IMR-90 (cell line): ENCODE measurements at regions not wholly inside any gene's neighbourhood (a gene's known extent, or its start where the extent isn't known, plus 50 kb on each side); places are given as distances from the start of the nearest gene placed in this dataset.

Source experiments
- ATAC-seq: fragments of 200-7000 bp; cut with Tn5 transposase; 2 replicates; pipeline ENCODE4 v1.9.1; 2020; ENCODE audit warnings: low read depth, mild to moderate bottlenecking, moderate library complexity
- BruUV-seq: library from RNA; stranded (reverse); fragments of 400-500 nt; replicated peaks from 2 replicates; lab custom pipeline; 2021; lab: Mats Ljungman, UMichigan
- CTCF ChIA-PET: fragments of 300-600 bp; formaldehyde crosslinking; extraction: SDS; loops from one replicate; lab custom pipeline; 2021; ENCODE audit warnings: antibody characterized with exemption; lab: Yijun Ruan, JAX
- POLR2A ChIA-PET: fragments of 300-600 bp; sonication (Branson Sonifier 250); formaldehyde crosslinking; loops from one replicate; lab custom pipeline; 2022; ENCODE audit warnings: antibody characterized with exemption; ENCODE audit not compliant: unreplicated experiment; lab: Charles Lee
- DNase-seq: peaks from one replicate; pipeline ENCODE4 v3.0.0; 2013
- H2AFZ ChIP-seq: replicated peaks from 2 replicates; pipeline ENCODE3; 2013; ENCODE audit warnings: low read length, mild to moderate bottlenecking; ENCODE audit not compliant: poor library complexity
- H2AK5ac ChIP-seq: 2 replicates; pipeline ENCODE4 v1.6.1; 2013; ENCODE audit warnings: low read depth, low read length, inconsistent platforms
- H2AK9ac ChIP-seq: replicated peaks from 2 replicates; pipeline ENCODE3; 2013; ENCODE audit warnings: mild to moderate bottlenecking, low read depth, low read length, moderate library complexity; ENCODE audit not compliant: poor library complexity
- H2BK120ac ChIP-seq: 2 replicates; pipeline ENCODE4 v1.6.1; 2013; ENCODE audit warnings: low read depth, low read length, inconsistent platforms
- H2BK15ac ChIP-seq: 3 replicates; pipeline ENCODE4 v1.6.1; 2013; ENCODE audit warnings: low read depth, low read length, inconsistent platforms
- H2BK20ac ChIP-seq: 2 replicates; pipeline ENCODE4 v1.6.1; 2013; ENCODE audit warnings: low read depth, mild to moderate bottlenecking, inconsistent platforms, low read length, moderate library complexity
- H2BK5ac ChIP-seq: 2 replicates; pipeline ENCODE4 v1.6.1; 2013; ENCODE audit warnings: mild to moderate bottlenecking, low read depth, low read length, inconsistent platforms; ENCODE audit not compliant: poor library complexity, severe bottlenecking
- H3K14ac ChIP-seq: replicated peaks from 2 replicates; pipeline ENCODE4 v1.6.1; 2013; ENCODE audit warnings: low read depth, low read length, inconsistent platforms
- H3K18ac ChIP-seq: 2 replicates; pipeline ENCODE4 v1.6.1; 2013; ENCODE audit warnings: low read depth, low read length, control low read depth
- H3K23ac ChIP-seq: 2 replicates; pipeline ENCODE4 v1.6.1; 2013; ENCODE audit warnings: low read depth, low read length, inconsistent platforms
- H3K27ac ChIP-seq: 2 replicates; pipeline ENCODE4 v1.5.1; 2013; ENCODE audit warnings: mild to moderate bottlenecking, control low read depth, low read length; ENCODE audit not compliant: insufficient read depth
- H3K27me3 ChIP-seq: 2 replicates; pipeline ENCODE4 v1.6.1; 2013; ENCODE audit warnings: low read length; ENCODE audit not compliant: control insufficient read depth, insufficient read depth
- H3K36me3 ChIP-seq: 2 replicates; pipeline ENCODE4 v1.6.1; 2013; ENCODE audit warnings: low read length, mixed read lengths; ENCODE audit not compliant: control insufficient read depth, insufficient read depth
- H3K4ac ChIP-seq: 2 replicates; pipeline ENCODE4 v1.6.1; 2013; ENCODE audit warnings: low read depth, low read length, inconsistent platforms
- H3K4me1 ChIP-seq: 2 replicates; pipeline ENCODE4 v1.6.1; 2013; ENCODE audit warnings: low read length, mixed read lengths; ENCODE audit not compliant: control insufficient read depth, insufficient read depth
- H3K4me2 ChIP-seq: 2 replicates; pipeline ENCODE4 v1.6.1; 2013; ENCODE audit warnings: low read depth, mild to moderate bottlenecking, control low read depth, low read length, moderate library complexity
- H3K4me3 ChIP-seq: 2 replicates; pipeline ENCODE4 v1.5.1; 2013; ENCODE audit warnings: low read depth, mild to moderate bottlenecking, control low read depth, low read length, moderate library complexity; ENCODE audit not compliant: insufficient read depth
- H3K56ac ChIP-seq: 2 replicates; pipeline ENCODE4 v1.6.1; 2013; ENCODE audit warnings: low read length, inconsistent platforms; ENCODE audit not compliant: insufficient read depth; ENCODE audit errors: extremely low read depth
- H3K79me1 ChIP-seq, 2 experiments: 2 replicates each; pipeline ENCODE4 v1.6.1; 2013; ENCODE audit warnings: low read length in 2 of 2, inconsistent platforms in 1 of 2, low read depth in 1 of 2
- H3K9ac ChIP-seq: 2 replicates; pipeline ENCODE4 v1.6.1; 2013; ENCODE audit warnings: low read depth, low read length, control low read depth
- H3K9me1 ChIP-seq: 2 replicates; pipeline ENCODE4 v1.6.1; 2013; ENCODE audit warnings: low read length, inconsistent platforms; ENCODE audit not compliant: insufficient read depth
- H3K9me3 ChIP-seq: 2 replicates; pipeline ENCODE4 v1.6.1; 2013; ENCODE audit warnings: low read length; ENCODE audit not compliant: control insufficient read depth, insufficient read depth
- H4K20me1 ChIP-seq: 2 replicates; pipeline ENCODE4 v1.6.1; 2013; ENCODE audit warnings: low read length, inconsistent platforms; ENCODE audit not compliant: insufficient read depth
- H4K5ac ChIP-seq: 2 replicates; pipeline ENCODE4 v1.6.1; 2013; ENCODE audit warnings: mild to moderate bottlenecking, low read depth, low read length, control low read depth
- H4K8ac ChIP-seq, 2 experiments: 2 replicates each; pipeline ENCODE4 v1.6.1; 2013; ENCODE audit warnings: low read depth in 2 of 2, low read length in 2 of 2, control low read depth in 1 of 2, inconsistent platforms in 1 of 2
- H4K91ac ChIP-seq: 2 replicates; pipeline ENCODE4 v1.6.1; 2013; ENCODE audit warnings: low read depth, low read length, inconsistent platforms; ENCODE audit not compliant: insufficient read depth
- BHLHE40 ChIP-seq: fragments of 150-350 bp; IDR thresholded peaks from 2 replicates; pipeline ENCODE4 v1.6.1; 2016; ENCODE audit warnings: mild to moderate bottlenecking, low read depth, low read length
- FOS ChIP-seq: fragments of 150-350 bp; IDR thresholded peaks from 2 replicates; pipeline ENCODE4 v1.6.1; 2016; ENCODE audit warnings: low read depth, low read length
- WGBS, 2 experiments: methylation state at CpG; one replicate each; pipeline versions ENCODE4 v1.1.5 to v1.1.7; 2013; ENCODE audit warnings: missing lambda C conversion rate in 2 of 2; ENCODE audit not compliant: insufficient read length in 1 of 2; ENCODE audit errors: extremely low coverage in 2 of 2; 5-methylcytosine and 5-hydroxymethylcytosine counted together
- dilution Hi-C: fragments of 300-500 bp; cut with HindIII; formaldehyde crosslinking; loops from one replicate; pipeline ENCODE4 v1.14.3; 2018; ENCODE audit warnings: low sequenced_read_pairs; ENCODE audit not compliant: unreplicated experiment
- in situ Hi-C: fragments of 300-500 bp; cut with MboI; formaldehyde crosslinking; loops from 3 replicates; pipeline ENCODE4 v1.14.3; 2019; ENCODE audit warnings: low sequenced_read_pairs, inconsistent platforms, mixed read lengths
- intact Hi-C: fragments of 100-400 bp; cut with micrococcal nuclease; formaldehyde crosslinking; loops from 2 replicates; pipeline ENCODE4 v1.10.0; 2022

- H2BK15ac ChIP-seq: no peak overlapping the region
- in situ Hi-C loops: no loop called here
- H3K9me1 ChIP-seq: no peaks in the 10 kb centered on the region
- H3K23ac ChIP-seq: no peak overlapping the region
- no peak overlapping the region for H2AFZ ChIP-seq
- WGBS, 2 experiments: 95% methylated on average over 11 of the region's 20 CpGs; no CpG with 5 or more reads in 1 of the 2 experiments
- H4K8ac ChIP-seq: no peak overlapping the region
- TF ChIP-seq FOS (no peak), BHLHE40 (no peak)
- ATAC-seq: no peak
- no peaks in the 10 kb centered on the region; the same call in 1 of the 2 replicates for H3K4me1 ChIP-seq
- no peak overlapping the region for H2BK120ac ChIP-seq
- ChIA-PET POLR2A (no interaction called here), CTCF (no interaction called here)
- no peak overlapping the region for H3K56ac ChIP-seq
- H2AK5ac ChIP-seq: no peak overlapping the region
- dilution Hi-C loops: no loop called here
- H2BK5ac ChIP-seq: no peak overlapping the region
- BruUV-seq: no TSS peak
- no peaks in the 10 kb centered on the region for H3K9me3 ChIP-seq
- H3K4me3 ChIP-seq: no peak overlapping the region
- no peaks in the 10 kb centered on the region for H3K79me1 ChIP-seq
- H2AK9ac ChIP-seq: no peak overlapping the region
- H3K14ac ChIP-seq: no peak overlapping the region
- no peak overlapping the region for H3K4ac ChIP-seq
- H3K27me3 ChIP-seq: peaks cover 51% of the 10 kb centered on the region
- H4K20me1 ChIP-seq: no peaks in the 10 kb centered on the region
- no peak overlapping the region for H4K5ac ChIP-seq
- no peak for DNase-seq
- no peak overlapping the region for H3K18ac ChIP-seq
- no peaks in the 10 kb centered on the region for H3K36me3 ChIP-seq
- H3K4me2 ChIP-seq: no peak overlapping the region
- no peak overlapping the region for H3K9ac ChIP-seq
- no peak overlapping the region for H4K91ac ChIP-seq
- H2BK20ac ChIP-seq: no peak overlapping the region
- H3K27ac ChIP-seq: no peak overlapping the region
- intact Hi-C loops: no loop called here
Measured at GRCh38 chr22:26901198-26901816, 243.9 kb downstream of the MIAT start.
